Activated CD4-positive, alpha-beta memory T cell treated with anti-CD3 and anti-CD28 coated beads, Interleukin-2, amount 10 ng/mL, durations not matched to agents 7 days and 5 days (primary cell): ENCODE measurements at regions not wholly inside any gene's neighbourhood (a gene's known extent, or its start where the extent isn't known, plus 50 kb on each side); places are given as distances from the start of the nearest gene placed in this dataset.
"Not testable (repeated sequence)": the region's sequence is repeated elsewhere in the genome, so short reads cannot be mapped to it uniquely, and the experiment has no call there.

Source experiments
- CTCF ChIA-PET: fragments of 350-600 bp; sonication (Branson Sonifier 250); formaldehyde crosslinking; loops from one replicate; lab custom pipeline; 2021; ENCODE audit warnings: antibody characterized with exemption, inconsistent platforms; lab: Charles Lee
- POLR2A ChIA-PET: fragments of 350-600 bp; sonication (Branson Sonifier 250); formaldehyde crosslinking; loops from one replicate; lab custom pipeline; 2021; ENCODE audit warnings: antibody characterized with exemption; lab: Charles Lee
- DNase-seq: peaks from one replicate; pipeline ENCODE4 v3.0.0-alpha.2; 2020
- H3K27ac Mint-ChIP-seq: one replicate; pipeline ENCODE4 v1.8.0; 2021; ENCODE audit warnings: mild to moderate bottlenecking, mixed read lengths
- H3K27me3 Mint-ChIP-seq: one replicate; pipeline ENCODE4 v1.8.0; 2021; ENCODE audit warnings: mixed read lengths
- H3K36me3 Mint-ChIP-seq: one replicate; pipeline ENCODE4 v1.8.0; 2021; ENCODE audit warnings: low read depth, mixed read lengths
- H3K4me1 Mint-ChIP-seq: one replicate; pipeline ENCODE4 v1.8.0; 2021; ENCODE audit warnings: mixed read lengths
- H3K4me3 Mint-ChIP-seq: one replicate; pipeline ENCODE4 v1.8.0; 2021; ENCODE audit warnings: mild to moderate bottlenecking, mixed read lengths
- H3K9me3 Mint-ChIP-seq: one replicate; pipeline ENCODE4 v1.8.0; 2021; ENCODE audit warnings: mixed read lengths

GRCh38 chr15:25089577-25089976 lies 134.8 kb downstream of the SNRPN start:
- Mint-ChIP-seq H3K27me3 (no peaks in the 10 kb centered on the region), H3K4me1 (no peaks in the 10 kb centered on the region), H3K36me3 (peaks cover 61% of the 10 kb centered on the region), H3K4me3 (no peak overlapping the region), H3K9me3 (peaks cover 64% of the 10 kb centered on the region), H3K27ac (no peak overlapping the region)
- ChIA-PET CTCF (no interaction called here), POLR2A (no interaction called here)
- no peak for DNase-seq

GRCh38 chr15:25090073-25090733 lies 135.4 kb downstream of the SNRPN start:
- no peak for DNase-seq
- CTCF ChIA-PET, result no interaction called here
- POLR2A ChIA-PET, result no interaction called here
- Mint-ChIP-seq H3K36me3 (peaks cover 61% of the 10 kb centered on the region), H3K27me3 (no peaks in the 10 kb centered on the region), H3K27ac (no peak overlapping the region), H3K4me1 (no peaks in the 10 kb centered on the region), H3K9me3 (peaks cover 66% of the 10 kb centered on the region), H3K4me3 (no peak overlapping the region)

- DNase-seq, result no peak
- Mint-ChIP-seq H3K4me1 (no peaks in the 10 kb centered on the region), H3K9me3 (peaks cover 63% of the 10 kb centered on the region), H3K27ac (no peak overlapping the region), H3K4me3 (no peak overlapping the region), H3K36me3 (peaks cover 54% of the 10 kb centered on the region), H3K27me3 (no peaks in the 10 kb centered on the region)
- POLR2A ChIA-PET, result no interaction called here
- CTCF ChIA-PET, result no interaction called here
Measured at GRCh38 chr15:25091421-25092158, 136.8 kb downstream of the SNRPN start.

GRCh38 chr15:25092661-25093060 lies 137.9 kb downstream of the SNRPN start:
- no peak for DNase-seq
- POLR2A ChIA-PET, result no interaction called here
- peaks cover 59% of the 10 kb centered on the region for H3K36me3 Mint-ChIP-seq
- H3K9me3 Mint-ChIP-seq, result peaks cover 63% of the 10 kb centered on the region
- CTCF ChIA-PET, result no interaction called here
- no peak overlapping the region for H3K4me3 Mint-ChIP-seq
- no peak overlapping the region for H3K27ac Mint-ChIP-seq
- no peaks in the 10 kb centered on the region for H3K27me3 Mint-ChIP-seq
- no peaks in the 10 kb centered on the region for H3K4me1 Mint-ChIP-seq

- Mint-ChIP-seq H3K27me3 (no peaks in the 10 kb centered on the region), H3K4me3 (no peak overlapping the region), H3K27ac (no peak overlapping the region), H3K9me3 (peaks cover 56% of the 10 kb centered on the region), H3K4me1 (no peaks in the 10 kb centered on the region), H3K36me3 (peaks cover 54% of the 10 kb centered on the region)
- CTCF ChIA-PET, result no interaction called here
- no peak for DNase-seq
- POLR2A ChIA-PET, result no interaction called here
Measured at GRCh38 chr15:25093455-25094029, 138.8 kb downstream of the SNRPN start.

- H3K36me3 Mint-ChIP-seq, result peaks cover 51% of the 10 kb centered on the region
- POLR2A ChIA-PET, result no interaction called here
- no peak overlapping the region for H3K27ac Mint-ChIP-seq
- no peaks in the 10 kb centered on the region for H3K4me1 Mint-ChIP-seq
- CTCF ChIA-PET, result no interaction called here
- H3K27me3 Mint-ChIP-seq, result no peaks in the 10 kb centered on the region
- peaks cover 54% of the 10 kb centered on the region for H3K9me3 Mint-ChIP-seq
- no peak for DNase-seq
- H3K4me3 Mint-ChIP-seq, result no peak overlapping the region
Measured at GRCh38 chr15:25094066-25094465, 139.3 kb downstream of the SNRPN start.

GRCh38 chr15:25094519-25094918 lies 139.7 kb downstream of the SNRPN start:
- Mint-ChIP-seq H3K4me3 (no peak overlapping the region), H3K4me1 (no peaks in the 10 kb centered on the region), H3K27me3 (no peaks in the 10 kb centered on the region), H3K27ac (no peak overlapping the region), H3K36me3 (peaks cover 51% of the 10 kb centered on the region), H3K9me3 (peaks cover 57% of the 10 kb centered on the region)
- ChIA-PET CTCF (no interaction called here), POLR2A (no interaction called here)
- no peak for DNase-seq

GRCh38 chr15:25095179-25095578 lies 140.4 kb downstream of the SNRPN start:
- Mint-ChIP-seq H3K4me3 (no peak overlapping the region), H3K27ac (no peak overlapping the region), H3K36me3 (peaks cover 46% of the 10 kb centered on the region), H3K4me1 (no peaks in the 10 kb centered on the region), H3K27me3 (no peaks in the 10 kb centered on the region), H3K9me3 (peaks cover 52% of the 10 kb centered on the region)
- ChIA-PET POLR2A (no interaction called here), CTCF (no interaction called here)
- DNase-seq, result no peak

- POLR2A ChIA-PET, H3K4me3 Mint-ChIP-seq, H3K27ac Mint-ChIP-seq, H3K27me3 Mint-ChIP-seq, H3K4me1 Mint-ChIP-seq, DNase-seq, CTCF ChIA-PET: not testable (repeated sequence)
- Mint-ChIP-seq H3K36me3 (peaks cover 35% of the 10 kb centered on the region), H3K9me3 (peaks cover 26% of the 10 kb centered on the region)
Measured at GRCh38 chr15:25099966-25100365, 145.2 kb downstream of the SNRPN start.

GRCh38 chr15:25106209-25106608 lies 151.4 kb downstream of the SNRPN start:
- Mint-ChIP-seq H3K4me1 (no peaks in the 10 kb centered on the region), H3K27ac (no peak overlapping the region), H3K27me3 (no peaks in the 10 kb centered on the region), H3K4me3 (no peak overlapping the region), H3K9me3 (peaks cover 39% of the 10 kb centered on the region), H3K36me3 (peaks cover 48% of the 10 kb centered on the region)
- POLR2A ChIA-PET, result no interaction called here
- no peak for DNase-seq
- CTCF ChIA-PET, result no interaction called here

GRCh38 chr15:25133804-25134203 lies 179.0 kb downstream of the SNRPN start:
- H3K4me1 Mint-ChIP-seq, result no peaks in the 10 kb centered on the region
- no peak overlapping the region for H3K4me3 Mint-ChIP-seq
- CTCF ChIA-PET, result no interaction called here
- peaks cover 20% of the 10 kb centered on the region for H3K9me3 Mint-ChIP-seq
- POLR2A ChIA-PET, result no interaction called here
- DNase-seq, result no peak
- no peaks in the 10 kb centered on the region for H3K36me3 Mint-ChIP-seq
- no peak overlapping the region for H3K27ac Mint-ChIP-seq
- no peaks in the 10 kb centered on the region for H3K27me3 Mint-ChIP-seq

- H3K4me1 Mint-ChIP-seq, result no peaks in the 10 kb centered on the region
- no peaks in the 10 kb centered on the region for H3K27me3 Mint-ChIP-seq
- H3K9me3 Mint-ChIP-seq, result peaks cover 16% of the 10 kb centered on the region
- CTCF ChIA-PET, result no interaction called here
- POLR2A ChIA-PET, result no interaction called here
- H3K36me3 Mint-ChIP-seq, result no peaks in the 10 kb centered on the region
- H3K27ac Mint-ChIP-seq, result no peak overlapping the region
- DNase-seq, result no peak
- H3K4me3 Mint-ChIP-seq, result no peak overlapping the region
Measured at GRCh38 chr15:25134546-25134945, 179.8 kb downstream of the SNRPN start.

GRCh38 chr15:25136119-25136518 lies 181.3 kb downstream of the SNRPN start:
- no peaks in the 10 kb centered on the region for H3K27me3 Mint-ChIP-seq
- no peak overlapping the region for H3K4me3 Mint-ChIP-seq
- ChIA-PET POLR2A (no interaction called here), CTCF (no interaction called here)
- DNase-seq, result no peak
- peaks cover 22% of the 10 kb centered on the region for H3K9me3 Mint-ChIP-seq
- H3K36me3 Mint-ChIP-seq, result no peaks in the 10 kb centered on the region
- no peak overlapping the region for H3K27ac Mint-ChIP-seq
- no peaks in the 10 kb centered on the region for H3K4me1 Mint-ChIP-seq

- DNase-seq, result no peak
- no peak overlapping the region for H3K4me3 Mint-ChIP-seq
- no peak overlapping the region for H3K27ac Mint-ChIP-seq
- peaks cover 21% of the 10 kb centered on the region for H3K9me3 Mint-ChIP-seq
- no peaks in the 10 kb centered on the region for H3K27me3 Mint-ChIP-seq
- POLR2A ChIA-PET, result no interaction called here
- H3K4me1 Mint-ChIP-seq, result no peaks in the 10 kb centered on the region
- CTCF ChIA-PET, result no interaction called here
- H3K36me3 Mint-ChIP-seq, result no peaks in the 10 kb centered on the region
Measured at GRCh38 chr15:25137013-25137412, 182.2 kb downstream of the SNRPN start.
